ENCODE measurements at regions not wholly inside any gene's neighbourhood (a gene's known extent, or its start where the extent isn't known, plus 50 kb on each side); places are given as distances from the start of the nearest gene placed in this dataset.
"Not testable (repeated sequence)": the region's sequence is repeated elsewhere in the genome, so short reads cannot be mapped to it uniquely, and the experiment has no call there.

- Histone ChIP-seq H4K20me1 (ENCODE audit: insufficient read depth) (no peaks in the 10 kb centered on the region), H3F3A (ENCODE audit: insufficient read depth, low read depth) (no peaks in the 10 kb centered on the region), H3K27ac (no peak overlapping the region), H2AFZ (no peak overlapping the region), H3K9me2 (ENCODE audit: insufficient read depth) (no peaks in the 10 kb centered on the region), H3K79me2 (ENCODE audit: low read depth) (no peaks in the 10 kb centered on the region), H3K4me1 (replicated peaks; ENCODE audit: insufficient read depth) (no peaks in the 10 kb centered on the region), H3K4me2 (no peak overlapping the region), H3K4me3 (no peak overlapping the region), H3K9me3 (ENCODE audit: insufficient read depth, low read depth) (no peaks in the 10 kb centered on the region), H3K36me3 (ENCODE audit: low read depth) (no peaks in the 10 kb centered on the region), H3K27me3 (ENCODE audit: insufficient read depth, low read depth) (peaks cover 41% of the 10 kb centered on the region)
- intact Hi-C loops (cut with micrococcal nuclease; ENCODE audit: unreplicated experiment), result no loop called here
- no peak for DNase-seq
- ChIA-PET CTCF (no interaction called here), POLR2A (ENCODE audit: unreplicated experiment) (no interaction called here)
- no TSS peak for BruUV-seq (replicated peaks)
- TF ChIP-seq, protein P1, sequence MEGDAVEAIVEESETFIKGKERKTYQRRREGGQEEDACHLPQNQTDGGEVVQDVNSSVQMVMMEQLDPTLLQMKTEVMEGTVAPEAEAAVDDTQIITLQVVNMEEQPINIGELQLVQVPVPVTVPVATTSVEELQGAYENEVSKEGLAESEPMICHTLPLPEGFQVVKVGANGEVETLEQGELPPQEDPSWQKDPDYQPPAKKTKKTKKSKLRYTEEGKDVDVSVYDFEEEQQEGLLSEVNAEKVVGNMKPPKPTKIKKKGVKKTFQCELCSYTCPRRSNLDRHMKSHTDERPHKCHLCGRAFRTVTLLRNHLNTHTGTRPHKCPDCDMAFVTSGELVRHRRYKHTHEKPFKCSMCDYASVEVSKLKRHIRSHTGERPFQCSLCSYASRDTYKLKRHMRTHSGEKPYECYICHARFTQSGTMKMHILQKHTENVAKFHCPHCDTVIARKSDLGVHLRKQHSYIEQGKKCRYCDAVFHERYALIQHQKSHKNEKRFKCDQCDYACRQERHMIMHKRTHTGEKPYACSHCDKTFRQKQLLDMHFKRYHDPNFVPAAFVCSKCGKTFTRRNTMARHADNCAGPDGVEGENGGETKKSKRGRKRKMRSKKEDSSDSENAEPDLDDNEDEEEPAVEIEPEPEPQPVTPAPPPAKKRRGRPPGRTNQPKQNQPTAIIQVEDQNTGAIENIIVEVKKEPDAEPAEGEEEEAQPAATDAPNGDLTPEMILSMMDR (conservative IDR thresholded peaks at IDR 0.05), result no peak
- no peak for TF ChIP-seq EZH2 (IDR thresholded peaks at IDR 0.05; ENCODE audit: low read depth)
Measured at GRCh38 chr6:169362501-169363121, 109.0 kb upstream of the THBS2 start.

DNA sequence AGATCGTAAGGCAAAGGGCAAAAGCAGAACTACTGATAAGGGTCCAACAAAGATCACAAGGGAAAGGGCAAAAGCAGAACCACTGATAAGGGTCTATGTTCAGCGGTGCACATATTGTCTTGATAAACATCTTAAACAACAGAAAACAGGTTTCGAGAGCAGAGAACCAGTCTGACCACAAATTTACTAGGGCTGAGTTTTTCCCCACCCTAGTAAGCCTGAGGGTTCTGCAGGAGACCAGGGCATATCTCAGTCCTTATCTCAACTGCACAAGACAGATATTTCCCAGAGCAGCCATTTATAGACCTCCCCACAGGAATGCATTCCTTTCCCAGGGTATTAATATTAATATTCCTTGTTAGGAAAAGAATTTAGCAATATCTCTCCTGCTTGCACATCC lies 101.4 kb upstream of the THBS2 start:
- H3K4me1 ChIP-seq (replicated peaks; ENCODE audit: insufficient read depth); H3K4me2 ChIP-seq; DNase-seq; H3K36me3 ChIP-seq (ENCODE audit: low read depth); H2AFZ ChIP-seq; H3F3A ChIP-seq (ENCODE audit: insufficient read depth, low read depth); H3K79me2 ChIP-seq (ENCODE audit: low read depth); H4K20me1 ChIP-seq (ENCODE audit: insufficient read depth); H3K9me2 ChIP-seq (ENCODE audit: insufficient read depth); CTCF ChIA-PET; H3K27ac ChIP-seq; POLR2A ChIA-PET (ENCODE audit: unreplicated experiment); intact Hi-C loops (cut with micrococcal nuclease; ENCODE audit: unreplicated experiment); BruUV-seq (replicated peaks); H3K4me3 ChIP-seq; H3K9me3 ChIP-seq (ENCODE audit: insufficient read depth, low read depth): not testable (repeated sequence)
- peaks cover 32% of the 10 kb centered on the region; the same call in 1 of the 2 replicates for H3K27me3 ChIP-seq (ENCODE audit: insufficient read depth, low read depth)

DNA sequence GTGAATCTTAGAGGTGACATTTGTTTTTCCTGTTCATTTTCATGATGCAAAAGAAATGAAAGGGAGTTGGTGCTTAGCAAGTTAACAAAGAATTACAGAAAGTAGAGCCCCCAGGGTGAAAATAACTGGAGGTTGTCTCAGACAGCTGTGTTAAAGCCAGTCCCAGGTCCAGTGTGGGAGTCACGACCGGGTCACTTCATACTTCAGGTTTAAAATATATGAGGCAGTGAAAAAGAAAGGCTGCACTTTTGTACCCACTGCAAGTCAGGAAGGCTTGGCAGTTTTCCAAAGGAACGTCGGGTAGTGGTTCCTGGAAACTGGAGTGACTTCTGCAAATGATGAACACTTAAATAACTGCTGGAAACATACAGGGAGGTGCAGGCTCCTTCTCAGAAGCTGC lies 91.5 kb upstream of the THBS2 start:
- H3K9me2 ChIP-seq (ENCODE audit: insufficient read depth), result no peaks in the 10 kb centered on the region
- peaks cover 54% of the 10 kb centered on the region for H3K27me3 ChIP-seq (ENCODE audit: insufficient read depth, low read depth)
- no TSS peak for BruUV-seq (replicated peaks)
- H3K9me3 ChIP-seq (ENCODE audit: insufficient read depth, low read depth), result no peaks in the 10 kb centered on the region
- H3K79me2 ChIP-seq (ENCODE audit: low read depth), result no peaks in the 10 kb centered on the region
- H3F3A ChIP-seq (ENCODE audit: insufficient read depth, low read depth), result no peaks in the 10 kb centered on the region
- no peaks in the 10 kb centered on the region for H3K36me3 ChIP-seq (ENCODE audit: low read depth)
- intact Hi-C loops (cut with micrococcal nuclease; ENCODE audit: unreplicated experiment), result no loop called here
- no peaks in the 10 kb centered on the region for H4K20me1 ChIP-seq (ENCODE audit: insufficient read depth)
- DNase-seq, result no peak
- no peak overlapping the region for H3K27ac ChIP-seq
- no peaks in the 10 kb centered on the region for H3K4me1 ChIP-seq (replicated peaks; ENCODE audit: insufficient read depth)
- H2AFZ ChIP-seq, result no peak overlapping the region
- no peak overlapping the region for H3K4me2 ChIP-seq
- CTCF ChIA-PET, result no interaction called here
- POLR2A ChIA-PET (ENCODE audit: unreplicated experiment), result no interaction called here
- H3K4me3 ChIP-seq, result no peak overlapping the region
- no peak for TF ChIP-seq EZH2 (IDR thresholded peaks at IDR 0.05; ENCODE audit: low read depth)
- TF ChIP-seq, protein P1 (conservative IDR thresholded peaks at IDR 0.05), result no peak

DNA sequence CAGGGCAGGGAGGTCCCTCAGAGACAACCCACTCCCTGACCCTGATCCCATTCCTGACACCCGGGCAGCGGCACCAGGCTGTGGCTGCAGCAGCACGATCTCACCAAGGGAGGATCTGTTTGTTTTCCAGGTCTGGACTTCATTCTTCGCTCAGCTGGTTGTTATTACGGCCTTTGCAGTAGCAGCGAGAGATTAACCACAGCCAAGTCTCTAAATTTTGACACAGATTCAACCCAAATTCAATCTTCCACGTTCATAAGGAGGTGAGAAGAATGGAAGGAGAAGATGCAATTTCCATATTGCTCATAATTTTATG lies 91.1 kb upstream of the THBS2 start:
- Histone ChIP-seq H3K4me3 (no peak overlapping the region), H3K4me1 (replicated peaks; ENCODE audit: insufficient read depth) (no peaks in the 10 kb centered on the region), H2AFZ (no peak overlapping the region)

More for the DNA sequence above, 91.1 kb upstream of the THBS2 start:
- Histone ChIP-seq H3K9me2 (ENCODE audit: insufficient read depth) (no peaks in the 10 kb centered on the region), H3K4me2 (no peak overlapping the region), H3F3A (ENCODE audit: insufficient read depth, low read depth) (no peaks in the 10 kb centered on the region), H3K27ac (no peak overlapping the region), H3K27me3 (ENCODE audit: insufficient read depth, low read depth) (peaks cover 58% of the 10 kb centered on the region), H3K9me3 (ENCODE audit: insufficient read depth, low read depth) (no peaks in the 10 kb centered on the region), H3K79me2 (ENCODE audit: low read depth) (no peaks in the 10 kb centered on the region), H3K36me3 (ENCODE audit: low read depth) (no peaks in the 10 kb centered on the region), H4K20me1 (ENCODE audit: insufficient read depth) (no peaks in the 10 kb centered on the region)
- intact Hi-C loops (cut with micrococcal nuclease; ENCODE audit: unreplicated experiment), result no loop called here
- TF ChIP-seq, protein P1 (conservative IDR thresholded peaks at IDR 0.05), result no peak
- no peak for TF ChIP-seq EZH2 (IDR thresholded peaks at IDR 0.05; ENCODE audit: low read depth)
- no peak for DNase-seq
- ChIA-PET CTCF (no interaction called here), POLR2A (ENCODE audit: unreplicated experiment) (no interaction called here)
- BruUV-seq (replicated peaks), result no TSS peak
